Keratinocyte (primary cell): ENCODE measurements at regions not wholly inside any gene's neighbourhood (a gene's known extent, or its start where the extent isn't known, plus 50 kb on each side); places are given as distances from the start of the nearest gene placed in this dataset.

Source experiments
- DNase-seq: peaks from one replicate; pipeline ENCODE4 v3.0.0-alpha.2; 2011; ENCODE audit warnings: low read depth, missing footprints, low spot score
- FAIRE-seq: peaks from 2 replicates; lab custom pipeline; 2011; peaks lifted over from hg19 to GRCh38; lab: Jason Lieb, UNC
- H2AFZ ChIP-seq: 2 replicates; pipeline ENCODE4 v1.6.0; 2012; ENCODE audit warnings: low read length, control low read depth, inconsistent platforms; ENCODE audit not compliant: control insufficient read depth
- H3K27ac ChIP-seq: 2 replicates; pipeline ENCODE4 v1.5.1; 2011; ENCODE audit warnings: low read length; ENCODE audit not compliant: control insufficient read depth, insufficient read depth
- H3K27me3 ChIP-seq: 3 replicates; pipeline ENCODE4 v1.6.0; 2011; ENCODE audit warnings: low read length; ENCODE audit not compliant: control insufficient read depth, insufficient read depth; ENCODE audit errors: extremely low read depth
- H3K36me3 ChIP-seq, 2 experiments: 2 replicates in 1 of 2; 3 replicates in 1 of 2; pipeline ENCODE4 v1.5.1; 2011; ENCODE audit warnings: low read length in 2 of 2, mild to moderate bottlenecking in 1 of 2; ENCODE audit not compliant: control insufficient read depth in 2 of 2, insufficient read depth in 2 of 2; ENCODE audit errors: extremely low read depth in 1 of 2
- H3K4me1 ChIP-seq: 3 replicates; pipeline ENCODE4 v1.5.1; 2011; ENCODE audit warnings: low read length; ENCODE audit not compliant: control insufficient read depth, insufficient read depth; ENCODE audit errors: extremely low read depth
- H3K4me2 ChIP-seq: 3 replicates; pipeline ENCODE4 v1.6.0; 2011; ENCODE audit warnings: low read depth, low read length; ENCODE audit not compliant: control insufficient read depth, insufficient read depth; ENCODE audit errors: extremely low read depth
- H3K4me3 ChIP-seq, 3 experiments: fragments of 200-600 bp in 1 of 3; sonication (generic) in 1 of 3; 2 replicates in 2 of 3; 3 replicates in 1 of 3; pipeline ENCODE4 v1.5.1; 2011 to 2016; ENCODE audit warnings: low read length in 3 of 3, mild to moderate bottlenecking in 3 of 3, control low read depth in 2 of 3, inconsistent platforms in 1 of 3, low read depth in 1 of 3, mixed read lengths in 1 of 3, mixed run types in 1 of 3, moderate library complexity in 1 of 3; ENCODE audit not compliant: control insufficient read depth in 2 of 3, insufficient read depth in 2 of 3; ENCODE audit errors: extremely low read depth in 1 of 3
- H3K79me2 ChIP-seq: 2 replicates; pipeline ENCODE4 v1.6.0; 2012; ENCODE audit warnings: low read length; ENCODE audit not compliant: control insufficient read depth, insufficient read depth
- H3K9ac ChIP-seq: 3 replicates; pipeline ENCODE4 v1.6.0; 2011; ENCODE audit warnings: low read length; ENCODE audit not compliant: control insufficient read depth, insufficient read depth; ENCODE audit errors: extremely low read depth
- H3K9me1 ChIP-seq: 3 replicates; pipeline ENCODE4 v1.6.0; 2011; ENCODE audit warnings: low read length; ENCODE audit not compliant: control insufficient read depth, insufficient read depth; ENCODE audit errors: extremely low read depth
- H3K9me3 ChIP-seq: 2 replicates; pipeline ENCODE4 v1.5.1; 2012; ENCODE audit warnings: low read depth, low read length; ENCODE audit not compliant: control insufficient read depth
- H4K20me1 ChIP-seq: 3 replicates; pipeline ENCODE4 v1.6.0; 2011; ENCODE audit warnings: low read length; ENCODE audit not compliant: control insufficient read depth, insufficient read depth; ENCODE audit errors: extremely low read depth
- CTCF ChIP-seq, 3 experiments: IDR thresholded peaks in 1 of 3; conservative IDR thresholded peaks in 1 of 3; optimal IDR thresholded peaks in 1 of 3; 2 replicates in 2 of 3; 3 replicates in 1 of 3; pipeline versions ENCODE3 to v1.5.1; 2011; ENCODE audit warnings: low read length in 3 of 3, mild to moderate bottlenecking in 3 of 3, moderate library complexity in 2 of 3, control low read depth in 1 of 3, inconsistent platforms in 1 of 3; ENCODE audit not compliant: insufficient read depth in 2 of 3; ENCODE audit errors: extremely low read depth in 1 of 3
- EZH2 ChIP-seq: IDR thresholded peaks from one replicate; pipeline ENCODE4 v1.6.1; 2012; ENCODE audit warnings: inconsistent platforms, mild to moderate bottlenecking, low read length, moderate library complexity
- dilution Hi-C: fragments of 300-500 bp; cut with MboI; formaldehyde crosslinking; loops from one replicate; pipeline ENCODE4 v1.7.0; 2020; ENCODE audit warnings: low sequenced_read_pairs; ENCODE audit not compliant: extremely low pct_ligation_motif_present

- no peaks in the 10 kb centered on the region for H3K36me3 ChIP-seq
- no peak overlapping the region for H3K4me3 ChIP-seq
- no peaks in the 10 kb centered on the region for H3K9me1 ChIP-seq
- no peak overlapping the region for H3K27ac ChIP-seq
- H3K9ac ChIP-seq, result no peak overlapping the region
- H2AFZ ChIP-seq, result no peak overlapping the region
- no peaks in the 10 kb centered on the region for H3K27me3 ChIP-seq
- no peaks in the 10 kb centered on the region for H4K20me1 ChIP-seq
- no peak overlapping the region for H3K4me2 ChIP-seq
- no peaks in the 10 kb centered on the region for H3K79me2 ChIP-seq
- H3K9me3 ChIP-seq, result no peaks in the 10 kb centered on the region
- TF ChIP-seq CTCF (optimal IDR thresholded peaks at IDR 0.05 in 1 of 3, IDR thresholded peaks at IDR 0.05 in 1 of 3, conservative IDR thresholded peaks at IDR 0.05 in 1 of 3; ENCODE audit: extremely low read depth in 1 of 3, insufficient read depth in 2 of 3, low read length in 3 of 3) (peak; percentile 40 to 52 (median 46)), EZH2 (no peak)
- DNase-seq (no peak), FAIRE-seq (no peak)
- dilution Hi-C loops, result no loop called here
- no peaks in the 10 kb centered on the region for H3K4me1 ChIP-seq
These were observed 293.5 kb downstream of the HINT1 start for GRCh38 chr5:130871346-130872086.

DNA sequence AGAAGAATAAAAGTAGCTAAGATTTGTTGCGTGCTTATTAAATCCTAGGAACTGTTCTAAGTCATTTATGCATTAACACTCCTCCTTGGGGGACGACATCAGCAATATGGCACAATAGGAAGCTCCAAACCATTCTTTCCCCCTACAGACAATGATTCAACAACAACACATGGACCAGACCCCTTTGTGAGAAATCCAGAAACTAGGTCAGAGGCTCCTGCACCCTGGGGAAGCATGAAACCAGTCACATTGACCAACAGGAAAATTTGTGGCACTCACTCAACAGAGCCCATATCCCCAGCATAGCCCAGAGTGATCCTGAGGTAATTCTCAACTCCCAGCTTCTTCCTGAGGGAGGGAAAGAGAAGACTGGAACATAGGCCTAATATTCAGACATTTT is 294.4 kb downstream of the HINT1 start:
- DNase-seq, result no peak
- Histone ChIP-seq H3K36me3 (no peaks in the 10 kb centered on the region), H3K27me3 (no peaks in the 10 kb centered on the region), H3K9me3 (no peaks in the 10 kb centered on the region), H3K27ac (no peak overlapping the region), H3K4me1 (no peaks in the 10 kb centered on the region), H3K9me1 (no peaks in the 10 kb centered on the region), H2AFZ (no peak overlapping the region), H3K9ac (no peak overlapping the region), H4K20me1 (no peaks in the 10 kb centered on the region), H3K4me2 (no peak overlapping the region), H3K79me2 (no peaks in the 10 kb centered on the region), H3K4me3 (no peak overlapping the region)
- FAIRE-seq, result no peak
- TF ChIP-seq EZH2 (no peak), CTCF (optimal IDR thresholded peaks at IDR 0.05 in 1 of 3, IDR thresholded peaks at IDR 0.05 in 1 of 3, conservative IDR thresholded peaks at IDR 0.05 in 1 of 3; ENCODE audit: extremely low read depth in 1 of 3, insufficient read depth in 2 of 3, low read length in 3 of 3) (no peak)
- dilution Hi-C loops, result no loop called here
